A549 (cell line): ENCODE measurements at regions not wholly inside any gene's neighbourhood (a gene's known extent, or its start where the extent isn't known, plus 50 kb on each side); places are given as distances from the start of the nearest gene placed in this dataset.
A peak's percentile ranks its signal among the peaks of the same experiment; 100 is the strongest.

Experiments used
- ATAC-seq, 2 experiments: fragments of 200-7000 bp in 1 of 2; fragments of >200 bp in 1 of 2; cut with Nextera tagmentation in 1 of 2; cut with Tn5 transposase in 1 of 2; 3 replicates each; pipeline versions ENCODE4 v1.8.0 to v1.9.1; 2018 to 2020; ENCODE audit warnings: mild to moderate bottlenecking in 1 of 2, moderate library complexity in 1 of 2
- CTCF ChIA-PET: fragments of 300-600 bp; sonication (Branson Sonifier 250); formaldehyde crosslinking; extraction: SDS; loops from one replicate; lab custom pipeline; 2021; ENCODE audit warnings: antibody characterized with exemption, inconsistent platforms; lab: Yijun Ruan, JAX
- POLR2A ChIA-PET: fragments of 350-600 bp; formaldehyde crosslinking; extraction: SDS; loops from one replicate; lab custom pipeline; 2021; ENCODE audit warnings: antibody characterized with exemption, inconsistent platforms; lab: Yijun Ruan, JAX
- DNase-seq, 2 experiments: peaks; one replicate each; pipeline versions ENCODE4 v3.0.0 to v3.0.0-alpha.2; 2011 to 2016; ENCODE audit warnings: low read depth in 1 of 2, low spot score in 1 of 2
- FAIRE-seq: peaks from 2 replicates; lab custom pipeline; 2011; peaks lifted over from hg19 to GRCh38; lab: Jason Lieb, UNC
- H3K27ac ChIP-seq, 2 experiments: fragments of >200 bp; sonication (Bioruptor Twin); formaldehyde crosslinking; 3 replicates each; pipeline ENCODE4 v1.5.1; 2016 to 2017
- H3K4me1 ChIP-seq: fragments of >200 bp; sonication (Bioruptor Twin); formaldehyde crosslinking; 3 replicates; pipeline ENCODE4 v1.6.1; 2016
- H3K4me2 ChIP-seq: fragments of >200 bp; sonication (Bioruptor Twin); formaldehyde crosslinking; 3 replicates; pipeline ENCODE4 v1.6.1; 2016
- H3K4me3 ChIP-seq: fragments of >200 bp; sonication (Bioruptor Twin); formaldehyde crosslinking; 3 replicates; pipeline ENCODE4 v1.5.1; 2016
- H3K9me3 ChIP-seq: fragments of >200 bp; sonication (Bioruptor Twin); formaldehyde crosslinking; 3 replicates; pipeline ENCODE4 v1.6.1; 2016
- CEBPB ChIP-seq, 2 experiments: fragments of >200 bp in 1 of 2; sonication (Bioruptor Twin) in 1 of 2; formaldehyde crosslinking in 1 of 2; IDR thresholded peaks; 2 replicates each; pipeline ENCODE4 v1.6.1; 2012 to 2016
- EHF ChIP-seq: fragments of 250-450 bp; sonication (Bioruptor Pico); IDR thresholded peaks from 2 replicates; pipeline ENCODE4 v1.5.0; 2020; ENCODE audit warnings: mild to moderate bottlenecking
- EHMT2 ChIP-seq: fragments of 200-600 bp; sonication (generic); IDR thresholded peaks from 2 replicates; pipeline ENCODE4 v1.6.1; 2016; ENCODE audit warnings: antibody characterized with exemption, low read depth, mild to moderate bottlenecking, moderate library complexity
- FOSL2 ChIP-seq, 2 experiments: fragments of 450-650 bp in 1 of 2; fragments of >200 bp in 1 of 2; sonication (Bioruptor Twin) in 1 of 2; formaldehyde crosslinking; IDR thresholded peaks; 2 replicates each; pipeline versions ENCODE4 v1.5.0 to v1.6.1; 2016 to 2020; ENCODE audit warnings: mild to moderate bottlenecking in 1 of 2, moderate library complexity in 1 of 2
- HDAC2 ChIP-seq: fragments of 200-600 bp; sonication (generic); IDR thresholded peaks from 2 replicates; pipeline ENCODE4 v1.6.1; 2016
- HOXB13 ChIP-seq: fragments of 250-450 bp; sonication (Bioruptor Pico); IDR thresholded peaks from 2 replicates; pipeline ENCODE4 v1.5.0; 2020; ENCODE audit warnings: low read depth, mild to moderate bottlenecking, moderate library complexity
- KDM1A ChIP-seq: fragments of 200-600 bp; sonication (generic); IDR thresholded peaks from 2 replicates; pipeline ENCODE4 v1.6.1; 2016; ENCODE audit warnings: low read depth, mild to moderate bottlenecking
- KDM5A ChIP-seq: fragments of 200-600 bp; sonication (generic); IDR thresholded peaks from 2 replicates; pipeline ENCODE4 v1.6.1; 2016; ENCODE audit warnings: antibody characterized with exemption, mild to moderate bottlenecking
- MAFK ChIP-seq: fragments of 450-650 bp; IDR thresholded peaks from 2 replicates; pipeline ENCODE4 v1.6.1; 2014; ENCODE audit not compliant: partially characterized antibody
- MYC ChIP-seq: IDR thresholded peaks from 2 replicates; pipeline ENCODE4 v1.6.1; 2012; ENCODE audit warnings: mild to moderate bottlenecking, inconsistent platforms, low read length, improper control_type of control experiment, borderline replicate concordance
- RAD21 ChIP-seq, 2 experiments: fragments of >200 bp in 1 of 2; sonication (Bioruptor Twin) in 1 of 2; formaldehyde crosslinking in 1 of 2; IDR thresholded peaks in 1 of 2; conservative IDR thresholded peaks in 1 of 2; 2 replicates in 1 of 2; 3 replicates in 1 of 2; pipeline ENCODE4 v1.6.1; 2012 to 2018; ENCODE audit warnings: inconsistent platforms in 1 of 2
- RARB ChIP-seq: fragments of 250-450 bp; sonication (Bioruptor Pico); IDR thresholded peaks from 2 replicates; pipeline ENCODE4 v1.8.0; 2021; ENCODE audit warnings: mild to moderate bottlenecking, moderate library complexity
- RFX5 ChIP-seq: fragments of 450-650 bp; IDR thresholded peaks from 2 replicates; pipeline ENCODE4 v1.7.1; 2014; ENCODE audit warnings: antibody characterized with exemption, mild to moderate bottlenecking, moderate library complexity
- RNF2 ChIP-seq: fragments of 200-600 bp; sonication (generic); IDR thresholded peaks from 2 replicates; pipeline ENCODE4 v1.6.1; 2016; ENCODE audit warnings: low read depth, mild to moderate bottlenecking, antibody characterized with exemption, moderate library complexity, borderline replicate concordance
- SMC3 ChIP-seq: fragments of >200 bp; sonication (Bioruptor Twin); formaldehyde crosslinking; IDR thresholded peaks from 3 replicates; pipeline ENCODE4 v1.6.1; 2018; ENCODE audit warnings: inconsistent platforms
- ZSCAN20 ChIP-seq: fragments of 250-450 bp; sonication (Bioruptor Pico); IDR thresholded peaks from 2 replicates; pipeline ENCODE4 v1.8.0; 2022; ENCODE audit warnings: mild to moderate bottlenecking, moderate library complexity
- WGBS: methylation state at CpG from one replicate; pipeline ENCODE4 v1.1.6; 2017; ENCODE audit errors: missing lambda C conversion rate; 5-methylcytosine and 5-hydroxymethylcytosine counted together
- TF ChIP-seq, protein P1 (sequence below): fragments of >200 bp; sonication (Bioruptor Twin); formaldehyde crosslinking; IDR thresholded peaks from 3 replicates; pipeline ENCODE4 v1.6.1; 2016
- TF ChIP-seq, protein P2 (sequence below): IDR thresholded peaks from 2 replicates; pipeline ENCODE4 v1.6.1; 2012; ENCODE audit warnings: low read depth, borderline replicate concordance

DNA sequence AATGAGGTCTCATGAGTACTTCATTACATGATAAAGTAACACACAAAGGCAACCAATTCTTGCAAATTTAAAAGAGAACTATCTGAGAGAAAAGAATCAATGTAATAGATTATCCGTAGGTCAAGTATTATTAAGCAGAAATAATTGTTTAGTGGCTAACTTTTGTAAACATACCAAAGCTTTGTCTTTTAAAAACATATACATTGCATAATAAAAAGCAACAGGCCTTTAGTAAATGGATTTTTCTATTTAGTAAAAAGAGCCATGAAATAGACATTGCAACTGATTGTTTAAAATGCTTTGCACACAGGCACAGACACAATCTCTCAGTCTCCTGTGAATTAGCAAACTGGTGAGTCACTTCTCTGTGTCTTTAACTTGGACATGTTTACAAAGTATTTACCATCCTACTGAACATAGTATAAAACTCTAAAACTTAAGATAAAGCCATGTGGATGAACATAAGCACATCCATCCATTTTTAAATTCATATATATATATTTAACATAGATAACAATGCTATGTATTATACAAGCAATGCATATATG, 518.7 kb upstream of the MGAT4C start:
- peak; percentile 13 for FAIRE-seq
- WGBS = 91% methylated on average over 1 of the region's 1 CpG
- POLR2A ChIA-PET = no interaction called here

DNA sequence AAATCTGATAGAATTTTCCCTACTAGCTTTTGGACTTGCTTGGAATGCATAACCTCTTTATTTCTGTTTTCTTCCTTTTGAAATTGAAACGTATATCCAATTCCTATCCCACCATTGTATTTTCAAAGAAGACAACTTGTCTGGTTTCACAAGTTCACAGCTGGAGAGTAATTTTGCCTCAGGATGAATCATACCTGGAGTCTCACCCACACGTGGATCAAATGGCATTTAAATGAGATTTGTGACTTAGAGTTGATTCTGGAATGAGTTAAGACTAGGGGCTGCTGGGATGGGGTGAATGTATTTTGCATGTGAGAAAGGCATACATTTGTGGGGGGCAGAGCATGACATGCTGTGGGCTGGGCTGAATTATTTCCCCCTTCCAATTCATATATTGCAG, 516.5 kb upstream of the MGAT4C start:
- DNase-seq = no peak
- WGBS = 62% methylated on average over 2 of the region's 2 CpGs
- Histone ChIP-seq H3K4me1 (peaks cover 5% of the 10 kb centered on the region; the same call in 1 of the 3 replicates), H3K4me2 (no peak overlapping the region), H3K9me3 (no peaks in the 10 kb centered on the region), H3K27ac (no peak overlapping the region), H3K4me3 (no peak overlapping the region)
- no peak for FAIRE-seq
- ATAC-seq = no peak
- TF ChIP-seq EHMT2 (no peak), RAD21 (conservative IDR thresholded peaks at IDR 0.05 in 1 of 2, IDR thresholded peaks at IDR 0.05 in 1 of 2) (no peak), ZSCAN20 (CRISPR knock-in tag) (no peak), SMC3 (no peak), KDM1A (no peak)
- CTCF ChIA-PET = no interaction called here
- POLR2A ChIA-PET = no interaction called here

More for the DNA sequence above, 518.7 kb upstream of the MGAT4C start:
- Histone ChIP-seq H3K9me3 (no peaks in the 10 kb centered on the region), H3K4me2 (no peak overlapping the region), H3K27ac (no peak overlapping the region), H3K4me1 (peaks cover 5% of the 10 kb centered on the region; the same call in 1 of the 3 replicates), H3K4me3 (no peak overlapping the region)
- ATAC-seq = no peak
- CTCF ChIA-PET = no interaction called here
- TF ChIP-seq RARB (no peak), KDM5A (no peak), FOSL2 (IDR thresholded peaks at IDR 0.05) (no peak), FOSL2 (CRISPR knock-in tag; IDR thresholded peaks at IDR 0.05) (0 out of 2 replicates have a peak, but pooled peaks have one; percentile 9)
- TF ChIP-seq, protein P1, sequence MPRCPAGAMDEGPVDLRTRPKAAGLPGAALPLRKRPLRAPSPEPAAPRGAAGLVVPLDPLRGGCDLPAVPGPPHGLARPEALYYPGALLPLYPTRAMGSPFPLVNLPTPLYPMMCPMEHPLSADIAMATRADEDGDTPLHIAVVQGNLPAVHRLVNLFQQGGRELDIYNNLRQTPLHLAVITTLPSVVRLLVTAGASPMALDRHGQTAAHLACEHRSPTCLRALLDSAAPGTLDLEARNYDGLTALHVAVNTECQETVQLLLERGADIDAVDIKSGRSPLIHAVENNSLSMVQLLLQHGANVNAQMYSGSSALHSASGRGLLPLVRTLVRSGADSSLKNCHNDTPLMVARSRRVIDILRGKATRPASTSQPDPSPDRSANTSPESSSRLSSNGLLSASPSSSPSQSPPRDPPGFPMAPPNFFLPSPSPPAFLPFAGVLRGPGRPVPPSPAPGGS = no peak
- DNase-seq = peak in 1 of 2 experiments; percentile 8

DNA sequence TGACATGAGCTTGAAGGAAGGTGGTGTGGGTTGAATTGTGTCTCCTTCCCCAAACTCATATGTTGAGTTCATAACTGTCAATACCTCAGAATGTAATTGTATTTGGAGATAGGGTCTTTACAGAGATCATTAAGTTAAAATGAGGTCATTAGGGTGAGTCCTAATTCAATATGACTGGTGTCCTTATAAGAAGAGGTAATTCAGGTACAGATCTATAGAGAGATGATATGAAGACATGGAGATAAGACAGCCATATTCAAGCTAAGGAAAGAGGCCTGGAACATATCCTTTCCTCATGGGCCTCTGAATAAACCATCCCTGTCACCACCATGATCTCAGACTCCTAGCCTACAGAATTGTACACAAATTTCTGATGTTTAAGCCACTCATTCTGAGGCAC, 514.7 kb upstream of the MGAT4C start:
- CTCF ChIA-PET = no interaction called here
- Histone ChIP-seq H3K4me2 (no peak overlapping the region), H3K4me1 (peaks cover 5% of the 10 kb centered on the region; the same call in 1 of the 3 replicates), H3K27ac (no peak overlapping the region), H3K9me3 (no peaks in the 10 kb centered on the region), H3K4me3 (no peak overlapping the region)
- TF ChIP-seq CEBPB (IDR thresholded peaks at IDR 0.05) (no peak), RFX5 (no peak), MAFK (no peak), MYC (no peak), HOXB13 (CRISPR knock-in tag) (no peak), EHF (CRISPR knock-in tag) (no peak), HDAC2 (no peak)
- TF ChIP-seq, protein P2, sequence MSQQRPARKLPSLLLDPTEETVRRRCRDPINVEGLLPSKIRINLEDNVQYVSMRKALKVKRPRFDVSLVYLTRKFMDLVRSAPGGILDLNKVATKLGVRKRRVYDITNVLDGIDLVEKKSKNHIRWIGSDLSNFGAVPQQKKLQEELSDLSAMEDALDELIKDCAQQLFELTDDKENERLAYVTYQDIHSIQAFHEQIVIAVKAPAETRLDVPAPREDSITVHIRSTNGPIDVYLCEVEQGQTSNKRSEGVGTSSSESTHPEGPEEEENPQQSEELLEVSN = no peak
- no peak for FAIRE-seq
- POLR2A ChIA-PET = no interaction called here
- DNase-seq = no peak
- ATAC-seq = no peak

DNA sequence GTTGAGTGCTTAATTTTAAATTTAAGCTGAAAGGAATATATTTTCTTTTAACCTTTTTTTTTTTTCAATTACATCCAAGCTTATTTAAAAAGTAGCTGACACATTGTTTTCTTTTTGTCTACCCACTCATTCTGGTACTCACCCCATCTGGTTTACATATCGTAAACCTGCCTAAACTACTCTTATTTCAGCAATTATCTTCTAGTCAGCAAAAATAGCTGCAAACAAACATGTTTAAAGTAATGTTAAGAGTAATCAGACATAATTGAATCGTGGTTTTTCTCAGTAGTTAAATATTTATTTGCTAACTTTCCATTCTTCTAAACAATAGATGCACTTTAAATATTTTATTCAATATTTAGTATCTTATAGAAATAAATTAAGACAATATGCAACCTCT, 492.7 kb upstream of the MGAT4C start:
- TF ChIP-seq RNF2 (no peak), MAFK (peak; percentile 76)
- TF ChIP-seq, all 56 proteins: peak for 1
- no peak overlapping the region for H3K4me2 ChIP-seq
- H3K9me3 ChIP-seq = no peaks in the 10 kb centered on the region
- DNase-seq (no peak), FAIRE-seq (no peak), ATAC-seq (no peak)
- ChIA-PET POLR2A (interaction anchor here (0.6 kb wide), 1 partner anchor 749 kb away, joined by 3 read pairs; no protein-coding TSS in a partner anchor), CTCF (no interaction called here)
- WGBS = 44% methylated on average over 2 of the region's 2 CpGs
- no peak overlapping the region for H3K4me3 ChIP-seq
- H3K27ac ChIP-seq = no peak overlapping the region
- H3K4me1 ChIP-seq = no peaks in the 10 kb centered on the region
